Nephron (organoid): ENCODE measurements at regions not wholly inside any gene's neighbourhood (a gene's known extent, or its start where the extent isn't known, plus 50 kb on each side); places are given as distances from the start of the nearest gene placed in this dataset.

Experiments
- H3K27ac Mint-ChIP-seq, 3 experiments: 2 replicates each; pipeline ENCODE4 v1.8.0; 2020; ENCODE audit warnings: mixed read lengths in 3 of 3, mild to moderate bottlenecking in 2 of 3, moderate library complexity in 1 of 3
- H3K27me3 Mint-ChIP-seq: 2 replicates; pipeline ENCODE4 v1.8.0; 2021; ENCODE audit warnings: low read depth, mild to moderate bottlenecking, moderate library complexity, mixed read lengths
- H3K36me3 Mint-ChIP-seq: 2 replicates; pipeline ENCODE4 v1.8.0; 2020; ENCODE audit warnings: low read depth, mixed read lengths
- H3K4me1 Mint-ChIP-seq: 2 replicates; pipeline ENCODE4 v1.8.0; 2020; ENCODE audit warnings: mixed read lengths
- H3K4me3 Mint-ChIP-seq, 3 experiments: 2 replicates each; pipeline ENCODE4 v1.8.0; 2020; ENCODE audit warnings: mild to moderate bottlenecking in 3 of 3, mixed read lengths in 3 of 3, moderate library complexity in 2 of 3
- H3K9me3 Mint-ChIP-seq: 2 replicates; pipeline ENCODE4 v1.8.0; 2020; ENCODE audit warnings: mixed read lengths
- CTCF ChIP-seq, 3 experiments: fragments of 200-600 bp; sonication (generic); IDR thresholded peaks; one replicate each; pipeline ENCODE4 v1.5.0; 2021; ENCODE audit warnings: antibody characterized with exemption in 3 of 3; ENCODE audit not compliant: unreplicated experiment in 3 of 3

GRCh38 chr6:170045563-170045960, 245.3 kb downstream of the DLL1 start:
- H3K9me3 Mint-ChIP-seq = no peaks in the 10 kb centered on the region
- peaks cover 25% of the 10 kb centered on the region for H3K4me1 Mint-ChIP-seq
- peaks cover 15% of the 10 kb centered on the region for H3K27me3 Mint-ChIP-seq
- TF ChIP-seq CTCF (IDR thresholded peaks at IDR 0.05; ENCODE audit: unreplicated experiment in 3 of 3) = no peak
- no peaks in the 10 kb centered on the region for H3K36me3 Mint-ChIP-seq
- no peak overlapping the region for H3K27ac Mint-ChIP-seq
- H3K4me3 Mint-ChIP-seq = no peak overlapping the region

- H3K4me1 Mint-ChIP-seq = peaks cover 25% of the 10 kb centered on the region
- no peaks in the 10 kb centered on the region for H3K36me3 Mint-ChIP-seq
- no peak overlapping the region for H3K27ac Mint-ChIP-seq
- peaks cover 18% of the 10 kb centered on the region for H3K27me3 Mint-ChIP-seq
- no peak for TF ChIP-seq CTCF (IDR thresholded peaks at IDR 0.05; ENCODE audit: unreplicated experiment in 3 of 3)
- H3K9me3 Mint-ChIP-seq = no peaks in the 10 kb centered on the region
- no peak overlapping the region for H3K4me3 Mint-ChIP-seq
These were observed 245.9 kb downstream of the DLL1 start for GRCh38 chr6:170044836-170045562.

GRCh38 chr6:170043881-170044790, 246.7 kb downstream of the DLL1 start:
- H3K4me1 Mint-ChIP-seq = peaks cover 16% of the 10 kb centered on the region
- no peak for TF ChIP-seq CTCF (IDR thresholded peaks at IDR 0.05; ENCODE audit: unreplicated experiment in 3 of 3)

GRCh38 chr6:170043150-170043819, 247.6 kb downstream of the DLL1 start:
- peaks cover 18% of the 10 kb centered on the region for H3K4me1 Mint-ChIP-seq
- peaks cover 20% of the 10 kb centered on the region for H3K27me3 Mint-ChIP-seq

More at GRCh38 chr6:170043881-170044790, 246.7 kb downstream of the DLL1 start:
- no peaks in the 10 kb centered on the region for H3K9me3 Mint-ChIP-seq
- no peaks in the 10 kb centered on the region for H3K36me3 Mint-ChIP-seq
- H3K4me3 Mint-ChIP-seq = no peak overlapping the region
- H3K27ac Mint-ChIP-seq = no peak overlapping the region
- H3K27me3 Mint-ChIP-seq = peaks cover 14% of the 10 kb centered on the region

GRCh38 chr6:170042596-170043118, 248.2 kb downstream of the DLL1 start:
- no peak overlapping the region for H3K4me3 Mint-ChIP-seq
- H3K27me3 Mint-ChIP-seq = peaks cover 26% of the 10 kb centered on the region
- no peaks in the 10 kb centered on the region for H3K36me3 Mint-ChIP-seq
- H3K4me1 Mint-ChIP-seq = peaks cover 24% of the 10 kb centered on the region
- peaks cover 1% of the 10 kb centered on the region for H3K9me3 Mint-ChIP-seq
- no peak for TF ChIP-seq CTCF (IDR thresholded peaks at IDR 0.05; ENCODE audit: unreplicated experiment in 3 of 3)
- H3K27ac Mint-ChIP-seq = no peak overlapping the region

More at GRCh38 chr6:170043150-170043819, 247.6 kb downstream of the DLL1 start:
- H3K9me3 Mint-ChIP-seq = no peaks in the 10 kb centered on the region
- no peak for TF ChIP-seq CTCF (IDR thresholded peaks at IDR 0.05; ENCODE audit: unreplicated experiment in 3 of 3)
- no peaks in the 10 kb centered on the region for H3K36me3 Mint-ChIP-seq
- H3K4me3 Mint-ChIP-seq = no peak overlapping the region
- H3K27ac Mint-ChIP-seq = no peak overlapping the region
